ENCODE measurements at regions not wholly inside any gene's neighbourhood (a gene's known extent, or its start where the extent isn't known, plus 50 kb on each side); places are given as distances from the start of the nearest gene placed in this dataset.

- no peak for DNase-seq
Observed at GRCh38 chr9:23215688-23216087, 610.4 kb downstream of the ELAVL2 start.

DNA sequence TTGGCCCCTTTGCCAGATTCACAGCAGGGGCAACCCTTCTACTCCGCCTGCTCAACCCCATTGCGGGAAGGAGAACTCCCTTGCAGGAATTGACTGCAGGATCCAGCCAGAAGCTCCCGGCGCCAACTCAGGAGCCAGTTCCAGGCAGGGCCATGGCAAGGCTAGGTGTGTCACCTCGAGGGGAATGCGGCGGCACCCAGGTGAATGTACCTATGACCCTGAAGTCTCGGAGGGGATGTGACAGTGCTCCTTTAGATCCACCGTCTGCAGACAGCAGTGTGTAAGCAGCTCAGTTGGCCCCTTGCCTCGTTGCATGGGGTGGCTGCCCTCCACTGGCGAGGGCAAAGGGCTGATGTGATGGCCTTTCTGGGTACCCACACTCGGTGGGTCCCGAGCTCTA lies 606.6 kb downstream of the ELAVL2 start:
- DNase-seq = no peak

DNA sequence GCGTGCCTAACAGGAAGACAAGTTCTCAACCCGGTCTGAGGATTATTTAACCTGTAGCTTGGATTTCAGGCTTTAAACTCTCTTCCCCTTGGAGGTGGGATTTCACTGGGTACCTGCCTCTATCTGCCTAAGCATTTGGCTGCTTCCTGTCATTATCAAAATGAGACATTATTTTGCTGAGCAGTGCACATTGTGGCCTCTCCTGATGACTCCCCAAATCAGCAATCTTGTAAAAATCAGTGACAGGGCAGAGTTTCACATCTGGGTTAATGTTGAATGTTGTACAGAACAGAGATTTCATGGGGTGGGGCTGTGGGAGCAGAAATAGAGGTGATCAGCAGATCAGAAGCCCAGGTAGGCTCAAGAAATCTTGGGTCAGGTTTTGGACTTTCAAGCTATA lies 605.9 kb downstream of the ELAVL2 start:
- no peak for DNase-seq

GRCh38 chr9:23220957-23221356 lies 605.1 kb downstream of the ELAVL2 start:
- DNase-seq = no peak

DNA sequence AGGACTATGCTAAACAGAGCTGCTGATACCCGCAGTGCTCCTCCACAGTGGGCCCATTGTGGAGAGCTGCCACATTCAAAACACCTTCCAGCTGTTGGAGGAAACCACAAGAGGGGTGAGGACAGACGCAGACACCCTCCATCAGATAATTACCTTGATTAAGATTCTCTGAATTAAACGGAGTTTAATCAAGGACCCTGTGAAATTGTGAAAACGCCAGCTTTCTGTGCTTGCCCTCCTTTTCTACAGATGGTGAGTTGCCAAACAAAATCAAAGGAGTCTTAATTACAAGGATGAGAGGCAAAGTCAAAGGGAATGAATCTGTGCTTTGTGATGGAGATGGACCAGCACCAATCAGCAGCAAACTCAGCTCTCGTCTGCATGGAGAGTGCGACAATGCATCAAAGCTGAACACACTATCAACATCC lies 596.1 kb downstream of the ELAVL2 start:
- no peak for DNase-seq

- no peak for DNase-seq
Observed at GRCh38 chr9:23232831-23233230, 593.2 kb downstream of the ELAVL2 start.

- DNase-seq = no peak
Observed at GRCh38 chr9:23243523-23243922, 582.5 kb downstream of the ELAVL2 start.

- DNase-seq = no peak
Observed at GRCh38 chr9:23245067-23245466, 581.0 kb downstream of the ELAVL2 start.

DNA sequence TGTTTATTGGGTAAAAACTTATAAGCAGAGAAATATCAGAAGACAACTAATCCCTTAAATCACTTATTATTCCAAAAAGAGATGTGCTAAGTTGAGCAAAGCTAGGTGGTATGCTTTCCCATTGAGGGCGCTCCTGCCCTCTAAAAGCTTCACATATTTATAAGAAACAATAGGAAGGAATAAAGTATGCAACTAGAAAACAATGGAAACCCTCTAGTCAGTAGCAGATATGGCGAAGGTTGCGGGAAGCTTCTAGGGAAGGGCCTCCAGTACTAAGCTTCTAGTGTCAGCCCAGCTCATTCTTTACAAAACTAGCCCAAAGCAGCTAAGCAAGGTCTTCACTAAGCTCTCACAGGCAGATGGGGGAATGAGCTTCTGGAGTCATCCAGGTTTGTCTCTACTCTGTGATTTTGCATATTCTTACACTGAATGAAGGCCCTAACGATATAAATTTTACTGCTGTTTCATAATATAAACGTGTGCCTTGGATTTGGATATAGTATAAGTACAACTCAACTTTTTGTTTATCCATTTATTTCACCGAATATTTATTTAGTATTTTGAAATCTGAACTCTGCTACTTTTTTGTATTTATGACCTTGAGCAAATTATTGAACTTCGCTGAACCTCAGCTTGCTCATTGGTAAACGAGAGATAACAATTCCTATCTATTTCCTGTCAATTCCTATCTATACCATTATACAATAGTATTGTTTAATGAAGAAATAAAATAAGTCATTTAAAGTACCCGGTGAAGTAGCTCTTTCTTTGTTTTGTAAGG lies 571.4 kb downstream of the ELAVL2 start:
- DNase-seq = no peak

GRCh38 chr9:23255346-23255745 lies 570.7 kb downstream of the ELAVL2 start:
- no peak for DNase-seq

- DNase-seq = no peak
Observed at GRCh38 chr9:23258569-23258968, 567.5 kb downstream of the ELAVL2 start.

- DNase-seq = no peak
Observed at GRCh38 chr9:23278561-23278960, 547.5 kb downstream of the ELAVL2 start.

- no peak for DNase-seq
Observed at GRCh38 chr9:23287390-23287789, 538.6 kb downstream of the ELAVL2 start.

DNA sequence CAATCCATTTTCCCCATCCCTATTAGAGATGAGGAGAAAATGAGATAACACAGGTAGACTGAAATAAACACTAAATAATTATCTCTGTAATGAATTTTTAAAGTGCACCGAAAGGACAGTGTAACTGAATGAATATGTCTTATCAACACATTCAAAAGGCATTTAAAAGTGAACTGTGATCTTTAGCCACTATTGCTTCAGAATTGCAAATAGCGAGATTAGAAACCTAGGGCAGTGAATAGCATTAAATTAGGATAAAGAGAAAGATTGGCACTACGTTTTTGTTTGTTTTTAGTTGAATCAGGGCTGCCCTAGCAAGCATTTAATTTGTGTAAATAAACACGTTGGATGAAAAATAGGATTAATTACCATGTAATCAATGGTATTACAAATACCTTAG lies 537.5 kb downstream of the ELAVL2 start:
- no peak for DNase-seq

DNA sequence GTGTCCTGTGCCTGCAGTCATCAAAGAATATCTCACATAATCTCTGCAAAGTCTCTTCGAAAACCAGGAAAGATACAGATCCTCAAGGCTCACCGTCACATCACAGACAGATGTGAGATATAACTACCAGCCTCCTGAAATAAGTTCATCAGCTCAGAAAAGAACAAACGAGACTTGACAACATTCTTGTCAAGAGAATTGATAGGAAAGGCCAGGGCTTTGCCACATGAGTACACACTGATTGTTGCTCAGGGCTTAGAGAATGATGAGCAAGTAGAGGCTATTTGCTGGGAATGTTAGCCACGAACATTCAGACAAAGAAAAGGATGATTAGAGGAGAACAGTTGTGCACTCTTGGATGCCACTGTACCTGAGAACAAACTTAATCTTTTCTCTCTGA lies 535.1 kb downstream of the ELAVL2 start:
- DNase-seq = no peak

- DNase-seq = no peak
Observed at GRCh38 chr9:23302281-23302680, 523.8 kb downstream of the ELAVL2 start.

DNA sequence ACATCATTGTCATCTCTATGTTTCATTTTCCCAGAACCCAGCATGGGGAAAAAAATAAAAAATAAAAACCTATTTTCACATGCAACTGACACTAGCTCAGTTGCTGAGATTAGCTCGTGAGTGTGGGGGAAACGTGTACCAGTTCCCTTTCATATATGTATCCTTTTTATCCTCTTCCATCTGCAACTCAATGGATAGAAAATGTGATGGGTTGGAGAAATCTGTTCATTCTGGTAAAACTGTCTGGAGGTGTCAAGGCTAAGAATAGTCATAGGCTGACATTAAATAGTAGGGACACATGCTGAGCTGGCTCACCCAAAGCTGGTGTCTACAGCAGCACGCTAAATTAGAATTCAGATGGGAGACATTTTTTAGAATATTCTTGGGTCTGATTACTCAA lies 519.3 kb downstream of the ELAVL2 start:
- no peak for DNase-seq

- DNase-seq = no peak
Observed at GRCh38 chr9:23307731-23308513, 518.1 kb downstream of the ELAVL2 start.

DNA sequence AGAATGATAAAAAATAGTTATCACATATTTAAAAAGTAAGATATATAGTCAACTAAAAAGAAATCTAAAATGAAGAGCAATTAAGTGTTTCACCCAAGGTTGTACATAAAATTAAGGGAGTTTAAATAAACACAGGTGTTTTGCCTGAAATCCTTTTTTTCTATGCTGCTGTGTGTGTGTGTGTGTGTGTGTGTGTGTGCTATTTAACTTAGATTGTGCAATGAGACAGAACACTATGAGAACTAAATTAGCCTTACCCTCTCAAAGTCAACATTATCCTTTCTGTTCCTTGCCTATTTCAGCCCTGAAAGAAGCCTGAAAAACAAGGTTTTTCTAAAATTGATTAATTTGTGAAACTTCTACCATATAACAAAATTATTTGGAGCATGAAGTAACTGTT lies 516.2 kb downstream of the ELAVL2 start:
- DNase-seq = no peak

GRCh38 chr9:23314247-23314646 lies 511.8 kb downstream of the ELAVL2 start:
- DNase-seq = no peak

DNA sequence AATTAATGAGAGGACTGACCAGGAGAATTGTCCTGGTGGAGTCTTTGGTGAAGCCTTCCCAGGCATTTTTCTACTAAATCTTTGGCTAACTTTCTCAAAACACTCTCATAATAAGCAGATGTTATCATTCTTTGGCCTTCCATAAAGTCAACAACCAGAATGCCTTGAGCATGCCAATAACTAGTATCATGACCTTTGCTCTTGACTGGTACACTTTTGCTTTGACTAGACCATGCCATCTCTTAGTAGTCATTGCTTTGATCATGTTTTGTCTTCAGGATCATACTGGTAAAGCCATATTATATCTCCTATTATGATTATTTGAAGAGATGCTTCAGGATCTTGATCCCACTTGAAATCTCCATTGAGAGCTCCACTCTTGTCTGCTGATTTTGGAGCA lies 506.9 kb downstream of the ELAVL2 start:
- peak; percentile 11 for DNase-seq

DNA sequence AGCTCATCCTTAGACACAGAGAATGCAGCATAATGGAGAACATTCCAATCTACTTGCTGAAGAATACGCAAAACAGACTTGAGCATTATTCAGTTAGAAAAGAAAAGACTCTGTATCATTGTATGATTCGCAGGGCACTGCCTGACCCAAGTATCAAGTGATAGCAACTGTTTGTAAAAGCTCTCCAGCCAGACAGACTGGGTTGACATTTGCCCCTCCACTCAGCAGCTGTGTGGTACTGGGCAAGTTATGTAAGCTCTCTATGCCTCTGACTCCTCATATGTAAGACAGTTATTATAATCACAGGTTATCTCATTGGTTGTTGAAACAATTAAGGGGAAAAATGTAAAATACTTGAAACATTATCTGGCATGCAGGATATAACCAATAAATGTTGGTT lies 505.0 kb downstream of the ELAVL2 start:
- peak; percentile 31 for DNase-seq

DNA sequence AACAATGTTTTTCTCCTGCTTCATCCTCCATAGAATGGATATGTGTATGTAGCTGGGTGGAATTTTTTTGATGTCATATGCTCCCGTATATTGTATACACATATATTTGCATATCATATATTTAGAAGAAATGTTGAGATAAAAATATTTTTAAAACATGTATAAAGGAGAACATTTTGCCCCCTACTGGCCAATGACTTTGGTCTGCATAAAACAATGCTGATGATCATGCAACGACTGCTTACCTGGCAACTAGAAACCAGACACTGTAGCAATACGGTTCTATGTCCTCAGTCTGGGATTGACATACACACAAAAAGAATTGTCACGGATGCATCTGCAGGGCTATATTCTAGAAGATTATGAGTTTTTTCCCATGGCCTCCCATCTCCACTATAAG lies 503.6 kb downstream of the ELAVL2 start:
- no peak for DNase-seq

GRCh38 chr9:23324511-23324910 lies 501.5 kb downstream of the ELAVL2 start:
- no peak for DNase-seq

DNA sequence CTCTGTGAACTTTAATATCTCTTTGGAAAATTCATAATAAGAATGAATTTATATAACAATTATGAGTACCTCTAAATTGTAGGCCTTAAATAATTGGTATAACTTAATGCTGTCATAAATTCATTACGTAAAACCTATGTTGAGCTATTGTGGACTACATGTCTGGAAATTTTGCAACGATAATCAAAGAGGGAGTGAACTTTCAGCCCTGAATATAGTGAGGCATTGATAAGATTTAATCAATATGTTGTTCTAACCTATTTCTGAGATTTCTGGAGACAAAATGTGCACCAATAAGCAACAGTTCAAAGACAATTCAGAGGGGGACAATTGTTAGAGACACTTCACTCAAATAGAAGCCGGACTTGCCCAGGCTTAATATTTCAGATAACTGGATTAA lies 499.4 kb downstream of the ELAVL2 start:
- no peak for DNase-seq
